T-helper 2 cell treated with Interferon-gamma antibody and Interleukin-4, amounts not matched to agents 5 μg/mL and 100 μg/mL, for 36 hours (primary cell): ENCODE measurements at regions not wholly inside any gene's neighbourhood (a gene's known extent, or its start where the extent isn't known, plus 50 kb on each side); places are given as distances from the start of the nearest gene placed in this dataset.

Source experiments
- DNase-seq: peaks from one replicate; pipeline ENCODE4 v3.0.0; 2021; ENCODE audit warnings: low spot score
- H3K27ac Mint-ChIP-seq: one replicate; pipeline ENCODE4 v1.8.0; 2021; ENCODE audit warnings: mild to moderate bottlenecking, mixed read lengths
- H3K27me3 Mint-ChIP-seq: one replicate; pipeline ENCODE4 v1.8.0; 2021; ENCODE audit warnings: low read depth, mixed read lengths
- H3K36me3 Mint-ChIP-seq: one replicate; pipeline ENCODE4 v1.8.0; 2021; ENCODE audit warnings: low read depth, mixed read lengths
- H3K4me1 Mint-ChIP-seq: one replicate; pipeline ENCODE4 v1.8.0; 2021; ENCODE audit warnings: low read depth, mixed read lengths
- H3K4me3 Mint-ChIP-seq: one replicate; pipeline ENCODE4 v1.8.0; 2022; ENCODE audit warnings: mild to moderate bottlenecking, moderate library complexity, mixed read lengths
- H3K9me3 Mint-ChIP-seq: one replicate; pipeline ENCODE4 v1.8.0; 2021; ENCODE audit warnings: mixed read lengths

DNA sequence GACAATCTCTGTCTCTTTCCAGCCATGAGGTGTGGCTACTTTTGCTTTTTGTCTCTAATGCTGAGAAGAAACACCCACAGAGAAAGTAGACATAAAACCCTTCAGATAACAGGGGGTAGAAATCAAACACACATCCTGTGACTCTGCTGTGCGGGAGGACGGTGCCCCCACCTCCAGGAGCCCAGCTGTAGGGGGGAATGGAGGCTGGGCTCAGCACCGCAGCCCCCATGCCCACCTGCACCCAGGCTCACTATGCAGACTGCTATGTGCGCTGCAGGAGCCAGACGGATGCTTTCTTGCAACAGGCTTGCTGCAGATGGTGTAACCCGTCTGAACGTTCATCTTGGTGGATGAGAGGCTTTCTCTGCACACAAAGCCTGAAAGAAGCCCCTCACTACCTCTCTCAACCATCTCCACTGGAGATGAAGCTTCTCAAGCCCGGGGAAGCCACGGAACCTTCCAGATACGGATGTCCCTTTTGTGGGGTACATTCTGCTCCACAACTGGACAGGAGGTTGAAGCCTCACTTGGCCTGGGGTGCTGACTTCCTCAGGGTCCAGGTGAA lies 207.2 kb downstream of the GADD45G start:
- Mint-ChIP-seq H3K9me3 (no peaks in the 10 kb centered on the region), H3K27me3 (peaks cover 14% of the 10 kb centered on the region), H3K4me1 (peaks cover 18% of the 10 kb centered on the region)

GRCh38 chr9:89812556-89813181 lies 207.9 kb downstream of the GADD45G start:
- Mint-ChIP-seq H3K27me3 (peaks cover 14% of the 10 kb centered on the region), H3K4me3 (no peak overlapping the region), H3K4me1 (peaks cover 18% of the 10 kb centered on the region), H3K9me3 (no peaks in the 10 kb centered on the region), H3K36me3 (no peaks in the 10 kb centered on the region), H3K27ac (no peak overlapping the region)
- DNase-seq, result no peak

More for the DNA sequence above, 207.2 kb downstream of the GADD45G start:
- no peaks in the 10 kb centered on the region for H3K36me3 Mint-ChIP-seq
- H3K27ac Mint-ChIP-seq, result no peak overlapping the region
- no peak for DNase-seq
- no peak overlapping the region for H3K4me3 Mint-ChIP-seq

- no peak overlapping the region for H3K4me3 Mint-ChIP-seq
- H3K36me3 Mint-ChIP-seq, result no peaks in the 10 kb centered on the region
- H3K27ac Mint-ChIP-seq, result no peak overlapping the region
- no peaks in the 10 kb centered on the region for H3K9me3 Mint-ChIP-seq
- H3K4me1 Mint-ChIP-seq, result peaks cover 18% of the 10 kb centered on the region
- H3K27me3 Mint-ChIP-seq, result peaks cover 14% of the 10 kb centered on the region
- DNase-seq, result no peak
These were observed 208.7 kb downstream of the GADD45G start for GRCh38 chr9:89813482-89813881.

GRCh38 chr9:89814340-89815040 lies 209.7 kb downstream of the GADD45G start:
- peak overlapping the region; percentile 24 for H3K4me3 Mint-ChIP-seq
- peaks cover 20% of the 10 kb centered on the region for H3K27me3 Mint-ChIP-seq
- DNase-seq, result no peak
- no peak overlapping the region for H3K27ac Mint-ChIP-seq
- H3K4me1 Mint-ChIP-seq, result peaks cover 18% of the 10 kb centered on the region
- no peaks in the 10 kb centered on the region for H3K36me3 Mint-ChIP-seq
- H3K9me3 Mint-ChIP-seq, result no peaks in the 10 kb centered on the region

DNA sequence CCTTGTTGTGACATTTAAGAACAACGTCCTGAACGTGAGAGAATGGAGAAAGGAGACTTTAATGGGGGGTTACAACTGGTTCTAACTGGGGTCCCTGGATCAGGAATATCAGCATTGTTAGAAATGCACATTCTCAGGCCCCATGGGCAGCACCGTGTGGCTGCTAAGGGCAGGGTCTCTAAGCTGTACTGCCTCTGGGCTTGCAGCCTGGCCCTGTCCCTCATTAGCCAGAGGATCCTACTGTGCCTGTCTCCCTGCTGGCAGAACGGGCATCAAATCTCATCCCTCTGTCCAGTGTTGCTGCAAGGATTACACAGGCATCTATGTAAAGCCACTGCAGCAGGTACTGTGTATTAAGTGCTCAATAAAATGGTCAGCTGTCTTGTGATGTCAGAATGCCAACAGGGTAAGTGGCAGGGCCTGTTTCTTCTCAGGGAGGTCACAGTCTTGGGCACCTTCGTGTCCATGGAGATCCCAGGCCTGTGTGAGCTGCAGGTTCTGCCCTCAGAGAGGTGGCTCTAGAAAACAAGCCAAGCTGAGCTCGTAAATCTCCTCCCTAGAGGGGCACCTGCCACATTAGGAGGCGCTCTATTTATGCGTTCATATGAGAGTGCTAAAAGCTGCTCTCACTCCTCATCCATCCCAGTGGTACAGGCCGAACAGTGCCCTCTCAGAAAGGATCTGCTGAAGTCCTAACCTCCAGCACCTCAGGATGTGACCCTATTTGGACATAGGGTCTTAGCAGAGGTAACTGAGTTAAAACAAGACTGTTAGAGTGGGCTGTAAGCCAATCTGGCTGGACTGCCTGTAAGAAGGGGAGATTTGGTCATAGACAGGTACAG lies 210.5 kb downstream of the GADD45G start:
- Mint-ChIP-seq H3K36me3 (no peaks in the 10 kb centered on the region), H3K9me3 (no peaks in the 10 kb centered on the region), H3K4me3 (no peak overlapping the region), H3K4me1 (peaks cover 18% of the 10 kb centered on the region), H3K27ac (no peak overlapping the region), H3K27me3 (peaks cover 18% of the 10 kb centered on the region)
- DNase-seq, result no peak

DNA sequence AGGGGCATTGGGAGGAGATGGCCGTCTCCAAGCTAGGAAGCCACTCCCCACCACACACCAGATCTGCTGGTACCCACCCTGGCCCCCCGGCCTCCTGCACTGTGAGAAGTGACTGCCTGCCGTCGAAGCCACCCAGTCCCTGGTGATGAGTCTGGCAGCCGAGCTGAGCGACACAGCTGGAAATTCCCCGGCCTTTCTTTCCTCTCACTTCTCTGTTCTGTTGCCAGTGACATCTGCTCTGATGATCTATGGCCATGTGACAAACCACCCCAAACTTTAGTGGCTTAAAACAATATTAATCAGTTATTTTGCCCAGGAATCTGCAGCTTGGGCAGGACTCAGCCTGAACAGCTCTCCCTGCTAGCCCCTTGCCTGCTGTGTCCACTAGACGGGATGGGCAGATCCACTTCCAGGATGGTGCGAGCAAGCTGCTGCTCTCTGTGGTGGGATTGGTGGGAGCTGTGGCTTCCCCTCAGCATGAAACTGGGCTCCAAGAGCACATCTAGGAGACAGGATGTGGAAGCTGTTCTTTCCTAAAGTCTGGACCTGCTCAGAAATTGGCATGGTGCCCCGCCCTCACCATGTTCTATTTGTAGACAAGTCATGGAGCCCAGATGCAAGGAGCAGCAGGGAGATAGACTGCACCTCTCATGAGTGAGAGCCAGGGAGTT lies 211.2 kb downstream of the GADD45G start:
- peaks cover 18% of the 10 kb centered on the region for H3K4me1 Mint-ChIP-seq
- no peak for DNase-seq

DNA sequence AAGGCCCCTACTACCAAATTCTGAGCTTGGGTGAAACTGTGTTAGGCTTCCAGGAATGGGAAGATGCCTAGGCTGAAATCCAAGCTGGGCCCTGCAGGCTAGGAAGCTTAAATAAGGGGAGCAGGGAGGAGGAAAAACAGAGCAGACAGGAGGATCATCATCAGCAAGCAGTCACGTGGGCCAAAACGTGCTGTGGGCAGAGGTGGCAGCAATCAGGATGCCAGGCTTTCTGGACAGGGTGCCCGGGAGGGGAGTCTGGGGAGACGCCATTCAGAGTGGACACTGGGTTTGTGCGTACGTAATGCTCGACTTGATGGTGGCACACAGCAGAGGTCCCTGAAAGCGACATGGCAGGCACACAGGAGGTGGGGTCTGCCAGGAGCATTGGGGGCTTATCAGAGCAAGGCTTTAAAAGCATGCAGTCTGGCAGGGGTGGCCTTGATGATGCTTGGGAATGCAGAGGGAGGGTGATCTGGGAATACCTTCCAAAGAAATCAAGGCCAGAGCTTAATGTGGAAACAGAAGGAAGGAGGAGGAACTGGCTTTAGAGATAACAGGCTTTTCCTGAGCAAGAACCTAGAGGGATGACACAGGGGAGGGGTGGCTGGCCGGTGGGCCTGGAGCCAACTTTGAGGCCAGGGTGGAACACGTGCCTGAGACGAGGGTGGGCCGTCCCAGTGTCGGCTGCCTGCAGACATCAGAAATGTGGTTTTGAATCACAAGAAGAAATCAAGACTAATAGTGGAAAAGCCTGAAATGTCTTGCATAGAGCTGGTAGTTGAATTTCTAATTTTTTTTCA lies 212.5 kb downstream of the GADD45G start:
- Mint-ChIP-seq H3K4me3 (no peak overlapping the region), H3K36me3 (no peaks in the 10 kb centered on the region), H3K9me3 (no peaks in the 10 kb centered on the region), H3K27me3 (peaks cover 17% of the 10 kb centered on the region), H3K4me1 (peaks cover 18% of the 10 kb centered on the region), H3K27ac (no peak overlapping the region)
- no peak for DNase-seq

More for the DNA sequence above, 211.2 kb downstream of the GADD45G start:
- Mint-ChIP-seq H3K36me3 (no peaks in the 10 kb centered on the region), H3K4me3 (no peak overlapping the region), H3K27ac (no peak overlapping the region), H3K9me3 (no peaks in the 10 kb centered on the region), H3K27me3 (peaks cover 19% of the 10 kb centered on the region)

DNA sequence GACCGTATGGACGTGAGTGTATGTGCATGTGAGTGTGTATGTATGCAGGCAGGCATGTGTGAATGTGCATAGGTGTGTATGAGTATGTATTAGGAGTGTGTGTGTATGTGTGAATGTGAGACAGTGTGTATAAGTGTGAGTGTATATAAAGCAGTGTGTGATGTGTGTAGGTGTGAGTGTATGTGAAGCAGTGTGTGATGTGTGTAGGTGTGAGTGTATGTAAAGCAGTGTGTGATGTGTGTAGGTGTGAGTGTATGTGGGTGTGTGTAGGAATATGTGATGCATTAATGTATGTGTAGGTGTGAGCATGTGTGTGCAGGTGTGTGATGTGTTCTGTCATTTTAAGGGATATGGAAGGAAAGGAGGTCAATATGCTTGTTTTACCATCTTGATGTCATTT lies 215.5 kb downstream of the GADD45G start:
- H3K4me3 Mint-ChIP-seq, result no peak overlapping the region
- no peak overlapping the region for H3K27ac Mint-ChIP-seq
- no peaks in the 10 kb centered on the region for H3K36me3 Mint-ChIP-seq
- H3K4me1 Mint-ChIP-seq, result peaks cover 2% of the 10 kb centered on the region
- DNase-seq, result no peak
- no peaks in the 10 kb centered on the region for H3K9me3 Mint-ChIP-seq
- H3K27me3 Mint-ChIP-seq, result peaks cover 20% of the 10 kb centered on the region

DNA sequence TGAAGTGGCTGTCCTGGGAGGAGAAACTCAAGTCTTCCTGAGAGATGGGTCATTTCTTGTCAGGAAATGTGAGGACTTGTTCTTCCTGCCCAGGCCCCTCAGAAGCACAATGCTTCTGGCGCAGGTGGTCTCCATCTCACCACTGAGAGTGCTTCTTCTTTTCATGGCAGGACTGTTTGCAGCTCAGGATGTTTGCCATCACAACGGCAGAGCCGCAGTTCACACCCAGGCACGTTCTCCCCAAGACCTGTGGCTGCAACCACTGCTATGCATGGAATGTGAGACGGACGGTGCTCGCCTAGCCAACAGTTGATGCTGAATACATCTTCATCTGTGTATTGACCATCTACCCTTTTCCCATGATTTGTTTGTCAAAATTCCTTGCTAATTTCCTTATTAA lies 216.3 kb downstream of the GADD45G start:
- DNase-seq, result no peak

DNA sequence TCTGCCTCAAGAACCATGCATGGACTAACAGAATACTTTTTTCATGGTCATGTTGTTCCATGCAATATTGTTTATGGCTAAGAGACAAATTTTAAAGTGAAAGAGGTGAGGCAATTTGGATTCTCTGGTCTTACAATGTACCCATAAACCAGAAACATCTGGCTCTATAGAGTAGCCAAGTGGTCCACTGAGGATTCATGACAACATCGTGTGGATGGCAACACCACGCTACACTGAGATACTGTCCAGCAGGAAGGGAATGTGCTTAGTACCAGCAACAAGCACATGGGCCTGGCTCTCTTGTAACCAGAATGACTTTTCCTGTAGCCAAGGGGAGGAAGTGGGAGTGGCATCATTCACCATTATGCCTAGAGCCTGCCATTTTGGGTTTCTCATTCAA lies 218.2 kb downstream of the GADD45G start:
- H3K27ac Mint-ChIP-seq, result no peak overlapping the region
- DNase-seq, result no peak
- no peak overlapping the region for H3K4me3 Mint-ChIP-seq
- H3K4me1 Mint-ChIP-seq, result peaks cover 10% of the 10 kb centered on the region
- no peaks in the 10 kb centered on the region for H3K36me3 Mint-ChIP-seq
- peaks cover 24% of the 10 kb centered on the region for H3K27me3 Mint-ChIP-seq
- no peaks in the 10 kb centered on the region for H3K9me3 Mint-ChIP-seq

More for the DNA sequence above, 216.3 kb downstream of the GADD45G start:
- no peak overlapping the region for H3K4me3 Mint-ChIP-seq
- H3K27me3 Mint-ChIP-seq, result peaks cover 23% of the 10 kb centered on the region
- no peaks in the 10 kb centered on the region for H3K9me3 Mint-ChIP-seq
- H3K36me3 Mint-ChIP-seq, result no peaks in the 10 kb centered on the region
- H3K4me1 Mint-ChIP-seq, result no peaks in the 10 kb centered on the region
- H3K27ac Mint-ChIP-seq, result no peak overlapping the region

DNA sequence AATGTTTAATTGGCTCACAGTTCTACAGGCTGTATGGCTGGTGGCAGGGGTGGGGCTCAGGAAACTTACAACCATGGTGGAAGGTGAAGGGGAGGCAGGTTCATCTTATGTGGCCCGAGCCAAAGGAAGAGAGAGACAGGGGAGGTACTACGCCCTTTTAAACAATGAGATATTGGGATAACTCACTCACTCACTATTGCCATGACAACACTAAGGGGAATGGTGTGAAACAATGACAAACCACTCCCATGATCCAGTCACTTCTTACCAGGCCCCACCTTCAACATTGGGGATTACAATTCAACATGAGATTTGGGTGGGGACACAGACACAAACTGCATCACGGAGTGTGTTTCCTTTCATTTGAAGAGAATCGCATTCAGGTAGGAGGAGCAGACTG lies 220.9 kb downstream of the GADD45G start:
- Mint-ChIP-seq H3K27me3 (peaks cover 22% of the 10 kb centered on the region), H3K4me1 (peaks cover 19% of the 10 kb centered on the region), H3K27ac (no peak overlapping the region), H3K36me3 (peaks cover 5% of the 10 kb centered on the region), H3K4me3 (no peak overlapping the region), H3K9me3 (peaks cover 4% of the 10 kb centered on the region)
- no peak for DNase-seq

- Mint-ChIP-seq H3K27ac (no peak overlapping the region), H3K27me3 (peaks cover 21% of the 10 kb centered on the region), H3K36me3 (peaks cover 7% of the 10 kb centered on the region)
These were observed 221.4 kb downstream of the GADD45G start for GRCh38 chr9:89826186-89826585.

DNA sequence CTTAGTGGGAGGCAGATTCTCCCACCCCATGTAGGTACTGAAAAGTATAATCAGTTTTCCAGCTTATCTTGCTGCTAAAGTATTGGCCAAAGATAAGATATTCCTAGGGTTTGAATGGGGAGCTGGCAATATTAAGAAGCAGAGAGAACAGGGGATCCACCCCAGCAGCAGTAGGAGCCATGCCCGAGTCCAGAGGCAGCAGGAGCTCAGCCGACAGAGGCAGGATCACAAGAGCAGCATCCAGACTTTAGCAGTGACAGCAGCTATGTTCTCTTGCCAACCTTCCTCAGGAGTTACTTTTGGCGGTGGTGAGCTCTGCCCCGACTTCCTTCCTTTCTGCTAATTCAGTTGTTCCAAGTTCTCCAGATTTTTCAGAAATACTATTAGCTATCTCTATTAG lies 224.5 kb downstream of the GADD45G start:
- H3K4me3 Mint-ChIP-seq, result no peak overlapping the region
- no peak for DNase-seq
- no peak overlapping the region for H3K27ac Mint-ChIP-seq
- H3K9me3 Mint-ChIP-seq, result peaks cover 4% of the 10 kb centered on the region
- peaks cover 7% of the 10 kb centered on the region for H3K36me3 Mint-ChIP-seq
- peaks cover 19% of the 10 kb centered on the region for H3K4me1 Mint-ChIP-seq
- H3K27me3 Mint-ChIP-seq, result peaks cover 35% of the 10 kb centered on the region

More at GRCh38 chr9:89826186-89826585, 221.4 kb downstream of the GADD45G start:
- DNase-seq, result no peak
- Mint-ChIP-seq H3K9me3 (peaks cover 4% of the 10 kb centered on the region), H3K4me3 (no peak overlapping the region), H3K4me1 (peaks cover 19% of the 10 kb centered on the region)
